Mesothelial cell of epicardium (in vitro differentiated cells): ENCODE measurements at regions not wholly inside any gene's neighbourhood (a gene's known extent, or its start where the extent isn't known, plus 50 kb on each side); places are given as distances from the start of the nearest gene placed in this dataset.

ENCODE experiments used
- DNase-seq, 2 experiments: peaks; one replicate each; pipeline ENCODE4 v3.0.0; 2021; ENCODE audit warnings: low spot score in 2 of 2; ENCODE audit not compliant: unreplicated experiment in 2 of 2
- H3K27ac Mint-ChIP-seq: 2 replicates; pipeline ENCODE4 v1.8.0; 2021; ENCODE audit warnings: mixed read lengths
- H3K27me3 Mint-ChIP-seq: 2 replicates; pipeline ENCODE4 v1.8.0; 2021; ENCODE audit warnings: low read depth, mixed read lengths
- H3K36me3 Mint-ChIP-seq: 2 replicates; pipeline ENCODE4 v1.8.0; 2021; ENCODE audit warnings: mixed read lengths
- H3K4me1 Mint-ChIP-seq: 2 replicates; pipeline ENCODE4 v1.8.0; 2021; ENCODE audit warnings: mixed read lengths
- H3K4me3 Mint-ChIP-seq: 2 replicates; pipeline ENCODE4 v1.8.0; 2021; ENCODE audit warnings: mild to moderate bottlenecking, moderate library complexity, mixed read lengths
- H3K9me3 Mint-ChIP-seq: 2 replicates; pipeline ENCODE4 v1.8.0; 2021; ENCODE audit warnings: mixed read lengths
- CTCF ChIP-seq: fragments of 200-600 bp; sonication (generic); IDR thresholded peaks from one replicate; pipeline ENCODE4 v1.5.0; 2021; ENCODE audit warnings: antibody characterized with exemption; ENCODE audit not compliant: unreplicated experiment

DNA sequence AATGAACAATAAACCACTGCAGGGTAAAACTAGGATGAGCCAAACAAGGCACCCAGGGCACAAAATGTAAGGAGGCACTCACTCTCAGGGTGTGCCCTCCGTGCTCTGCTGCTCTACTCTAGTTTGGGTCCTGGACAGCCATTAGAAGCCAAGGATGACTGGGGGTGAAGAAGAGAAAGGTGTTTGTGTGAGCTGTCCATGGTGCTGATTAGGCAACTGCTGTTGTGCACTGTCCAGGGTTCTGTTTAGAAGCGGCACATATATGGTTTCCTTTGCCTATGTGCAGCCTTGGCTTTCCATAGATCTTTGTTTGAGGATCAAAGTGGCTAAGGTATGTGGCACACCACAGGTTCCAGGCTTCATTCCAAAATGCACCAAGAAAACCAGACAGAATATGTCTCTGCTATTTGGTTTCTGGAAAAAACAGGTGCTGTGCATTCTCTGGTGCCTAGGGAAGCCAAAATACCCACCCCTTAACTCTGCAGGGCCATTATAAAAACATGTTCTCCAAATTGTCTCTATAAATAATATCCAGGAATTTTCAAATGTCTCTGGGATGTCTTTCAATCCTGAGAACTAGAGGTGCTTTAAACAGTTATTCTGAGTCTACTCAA, 123.5 kb downstream of the CBLN1 start:
- Mint-ChIP-seq H3K9me3 (peaks cover 7% of the 10 kb centered on the region), H3K36me3 (no peaks in the 10 kb centered on the region), H3K4me3 (no peak overlapping the region), H3K27ac (no peak overlapping the region), H3K4me1 (no peaks in the 10 kb centered on the region), H3K27me3 (peaks cover 3% of the 10 kb centered on the region)
- DNase-seq = peak; percentile 37 to 51
- TF ChIP-seq CTCF = no peak

GRCh38 chr16:49150341-49150740, 131.3 kb downstream of the CBLN1 start:
- Mint-ChIP-seq H3K36me3 (no peaks in the 10 kb centered on the region), H3K9me3 (peaks cover 7% of the 10 kb centered on the region), H3K27ac (no peak overlapping the region), H3K4me3 (no peak overlapping the region), H3K27me3 (no peaks in the 10 kb centered on the region), H3K4me1 (no peaks in the 10 kb centered on the region)
- no peak for DNase-seq
- TF ChIP-seq CTCF = no peak

DNA sequence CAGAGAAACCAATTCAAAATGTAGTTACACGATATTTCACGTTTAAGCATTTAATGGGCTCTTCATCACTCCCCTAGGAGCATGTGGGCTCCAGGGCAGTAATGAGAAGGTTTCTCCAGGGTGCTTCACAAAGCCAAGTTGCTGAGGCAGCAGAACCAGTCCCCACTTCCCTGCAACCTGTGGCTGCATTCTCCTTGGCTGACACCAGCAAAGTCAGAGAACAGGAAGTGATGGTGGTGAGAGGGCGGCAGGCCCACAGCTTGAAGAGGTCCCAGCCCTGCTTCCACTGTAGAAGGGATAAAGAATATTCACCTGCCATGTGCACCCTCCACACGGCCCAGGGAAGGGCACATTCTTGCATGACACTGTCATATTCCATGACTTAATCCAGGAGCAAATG, 133.2 kb downstream of the CBLN1 start:
- no peak overlapping the region for H3K27ac Mint-ChIP-seq
- no peaks in the 10 kb centered on the region for H3K27me3 Mint-ChIP-seq
- no peak for DNase-seq
- H3K4me1 Mint-ChIP-seq = no peaks in the 10 kb centered on the region
- no peak for TF ChIP-seq CTCF
- H3K4me3 Mint-ChIP-seq = no peak overlapping the region
- no peaks in the 10 kb centered on the region for H3K36me3 Mint-ChIP-seq
- no peaks in the 10 kb centered on the region for H3K9me3 Mint-ChIP-seq

- H3K4me1 Mint-ChIP-seq = no peaks in the 10 kb centered on the region
- no peak for DNase-seq
- TF ChIP-seq CTCF = no peak
Measured at GRCh38 chr16:49140618-49141017, 141.0 kb downstream of the CBLN1 start.

DNA sequence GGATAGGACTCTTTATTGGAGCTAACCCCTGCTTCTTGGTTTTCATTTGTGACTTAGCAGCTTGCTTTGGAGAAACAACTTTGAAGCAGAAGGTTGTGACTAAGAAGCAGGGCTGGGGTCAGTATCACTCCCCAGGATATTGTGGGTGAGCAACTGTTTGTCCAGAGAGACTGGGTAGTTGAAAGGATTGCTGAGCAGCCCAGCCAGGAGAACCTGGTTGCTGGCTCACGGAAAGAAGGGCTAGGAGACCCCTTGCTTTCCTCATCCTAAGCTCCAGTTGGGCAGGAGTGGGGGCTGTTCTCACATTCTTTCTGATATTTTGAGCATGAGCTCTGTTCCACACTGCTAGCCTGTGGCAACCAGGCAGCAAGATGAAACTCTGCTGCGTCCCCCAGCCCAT, 151.2 kb downstream of the CBLN1 start:
- no peaks in the 10 kb centered on the region for H3K27me3 Mint-ChIP-seq
- no peaks in the 10 kb centered on the region for H3K36me3 Mint-ChIP-seq
- TF ChIP-seq CTCF = no peak
- no peaks in the 10 kb centered on the region for H3K4me1 Mint-ChIP-seq
- H3K27ac Mint-ChIP-seq = no peak overlapping the region
- H3K9me3 Mint-ChIP-seq = no peaks in the 10 kb centered on the region
- H3K4me3 Mint-ChIP-seq = no peak overlapping the region
- no peak for DNase-seq

More at GRCh38 chr16:49140618-49141017, 141.0 kb downstream of the CBLN1 start:
- H3K9me3 Mint-ChIP-seq = peaks cover 10% of the 10 kb centered on the region
- no peak overlapping the region for H3K4me3 Mint-ChIP-seq
- H3K36me3 Mint-ChIP-seq = no peaks in the 10 kb centered on the region
- no peak overlapping the region for H3K27ac Mint-ChIP-seq
- H3K27me3 Mint-ChIP-seq = no peaks in the 10 kb centered on the region

- TF ChIP-seq CTCF = no peak
- H3K27me3 Mint-ChIP-seq = no peaks in the 10 kb centered on the region
- no peaks in the 10 kb centered on the region for H3K36me3 Mint-ChIP-seq
- H3K27ac Mint-ChIP-seq = no peak overlapping the region
- no peaks in the 10 kb centered on the region for H3K9me3 Mint-ChIP-seq
- H3K4me3 Mint-ChIP-seq = no peak overlapping the region
- H3K4me1 Mint-ChIP-seq = no peaks in the 10 kb centered on the region
- DNase-seq = no peak
Measured at GRCh38 chr16:49129935-49130334, 151.7 kb downstream of the CBLN1 start.
